Stimulated activated naive CD4-positive, alpha-beta T cell treated with Interleukin-2 at 50 U/mL for 16 hours (primary cell): ENCODE measurements at regions not wholly inside any gene's neighbourhood (a gene's known extent, or its start where the extent isn't known, plus 50 kb on each side); places are given as distances from the start of the nearest gene placed in this dataset.
"Not testable (repeated sequence)": the region's sequence is repeated elsewhere in the genome, so short reads cannot be mapped to it uniquely, and the experiment has no call there.

ENCODE experiments used
- DNase-seq: peaks from one replicate; lab custom pipeline; 2025; lab: John Stamatoyannopoulos, UW

DNA sequence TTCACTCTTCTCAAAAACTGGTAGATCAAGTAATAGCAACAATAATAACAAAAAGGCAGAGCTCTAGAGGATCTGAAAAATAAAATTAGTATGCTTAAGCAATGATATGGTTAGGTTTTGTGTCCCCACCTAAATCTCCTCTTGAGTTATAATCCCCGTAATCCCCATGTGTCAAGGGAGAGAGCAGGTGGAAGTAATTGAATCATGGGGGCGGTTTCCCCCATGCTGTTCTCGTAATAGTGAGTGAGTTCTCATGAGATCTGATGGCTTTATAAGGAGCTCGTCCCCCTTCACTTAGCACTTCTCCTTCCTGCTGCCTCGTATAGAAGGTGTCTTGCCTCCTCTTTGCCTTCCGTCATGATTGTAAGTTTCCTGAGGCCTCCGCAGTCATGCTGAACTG is 60.2 kb upstream of the ABHD2 start:
- DNase-seq: no peak

- no peak for DNase-seq
These were observed 57.9 kb upstream of the ABHD2 start for GRCh38 chr15:89030311-89030710.

GRCh38 chr15:89031637-89032285 is 56.5 kb upstream of the ABHD2 start:
- not testable (repeated sequence) for DNase-seq

DNA sequence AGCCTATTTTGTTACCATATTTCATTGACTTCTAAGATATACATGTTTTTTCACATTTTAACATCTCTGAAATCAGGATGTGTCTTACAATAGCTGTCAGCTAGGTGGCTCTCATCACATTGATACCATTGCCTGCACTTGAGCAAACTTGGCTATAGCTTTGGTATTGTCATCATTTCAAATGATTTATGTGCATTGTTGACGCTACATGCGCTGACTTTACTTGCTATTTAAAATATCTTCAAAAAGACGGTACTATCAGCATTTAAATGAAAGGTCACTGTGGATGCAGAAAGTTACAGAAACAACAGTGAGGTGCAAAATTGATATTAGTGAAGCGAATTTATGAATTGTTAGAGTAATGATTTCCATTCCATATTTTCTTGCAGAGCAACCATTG is 54.0 kb upstream of the ABHD2 start:
- no peak for DNase-seq

DNA sequence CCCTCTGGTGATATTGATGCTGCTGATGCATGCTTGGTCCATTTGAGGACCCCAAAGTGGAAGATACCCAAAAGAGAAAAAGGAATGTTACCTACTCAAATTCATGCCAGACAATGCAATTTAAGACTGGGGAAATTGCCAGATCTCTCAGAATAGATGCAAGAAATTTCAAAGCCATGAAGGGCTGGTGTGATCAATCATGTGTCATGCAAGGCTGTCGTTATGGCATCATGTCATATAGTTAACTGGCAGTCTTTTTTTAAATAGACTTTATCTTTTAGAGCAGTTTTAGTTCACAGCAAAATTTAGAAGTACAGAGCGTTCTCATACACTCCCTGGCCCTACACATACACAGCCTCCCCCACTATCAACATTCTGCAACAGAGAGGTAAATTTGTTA is 53.1 kb upstream of the ABHD2 start:
- DNase-seq: no peak

- no peak for DNase-seq
These were observed 52.6 kb upstream of the ABHD2 start for GRCh38 chr15:89035658-89036057.

DNA sequence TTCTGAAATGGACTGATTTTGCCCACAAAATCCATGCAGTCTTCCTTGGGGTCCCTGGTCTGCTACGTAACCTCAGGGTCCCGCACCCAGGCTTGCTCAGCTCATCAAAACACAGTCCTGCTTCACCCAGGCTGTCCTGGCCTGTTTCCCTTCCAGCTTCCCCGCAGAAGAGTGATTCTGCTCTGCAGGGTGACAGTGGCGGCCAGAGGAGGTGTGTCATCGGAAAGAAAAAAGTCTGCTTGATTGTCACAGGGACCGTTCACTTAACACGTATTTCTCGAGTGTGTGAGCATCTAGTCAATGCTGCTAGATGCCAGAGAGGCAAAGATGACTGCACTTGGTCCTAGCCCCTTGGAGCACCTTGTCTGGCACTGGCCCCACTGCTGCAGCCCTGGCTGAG is 50.1 kb upstream of the ABHD2 start:
- DNase-seq: no peak
